Activated naive CD8-positive, alpha-beta T cell (primary cell): ENCODE measurements at regions not wholly inside any gene's neighbourhood (a gene's known extent, or its start where the extent isn't known, plus 50 kb on each side); places are given as distances from the start of the nearest gene placed in this dataset.

ENCODE experiments used
- H3K27ac Mint-ChIP-seq: one replicate; pipeline ENCODE4 v1.8.0; 2021; ENCODE audit warnings: mixed read lengths
- H3K27me3 Mint-ChIP-seq: one replicate; pipeline ENCODE4 v1.8.0; 2021; ENCODE audit warnings: mixed read lengths
- H3K36me3 Mint-ChIP-seq: one replicate; pipeline ENCODE4 v1.8.0; 2021; ENCODE audit warnings: mixed read lengths
- H3K4me1 Mint-ChIP-seq: one replicate; pipeline ENCODE4 v1.8.0; 2021; ENCODE audit warnings: low read depth, mixed read lengths
- H3K4me3 Mint-ChIP-seq: one replicate; pipeline ENCODE4 v1.8.0; 2021; ENCODE audit warnings: mild to moderate bottlenecking, mixed read lengths
- H3K9me3 Mint-ChIP-seq: one replicate; pipeline ENCODE4 v1.8.0; 2021; ENCODE audit warnings: low read depth, mixed read lengths

- H3K9me3 Mint-ChIP-seq = no peaks in the 10 kb centered on the region
- H3K4me3 Mint-ChIP-seq = no peak overlapping the region
- no peaks in the 10 kb centered on the region for H3K36me3 Mint-ChIP-seq
- H3K27me3 Mint-ChIP-seq = no peaks in the 10 kb centered on the region
- no peak overlapping the region for H3K27ac Mint-ChIP-seq
- peaks cover 5% of the 10 kb centered on the region for H3K4me1 Mint-ChIP-seq
Measured at GRCh38 chr7:18201350-18201749, 173.7 kb upstream of the PRPS1L1 start.

- Mint-ChIP-seq H3K9me3 (no peaks in the 10 kb centered on the region), H3K27me3 (no peaks in the 10 kb centered on the region), H3K4me1 (peaks cover 5% of the 10 kb centered on the region), H3K4me3 (no peak overlapping the region), H3K27ac (no peak overlapping the region), H3K36me3 (no peaks in the 10 kb centered on the region)
Measured at GRCh38 chr7:18202315-18203045, 174.8 kb upstream of the PRPS1L1 start.

DNA sequence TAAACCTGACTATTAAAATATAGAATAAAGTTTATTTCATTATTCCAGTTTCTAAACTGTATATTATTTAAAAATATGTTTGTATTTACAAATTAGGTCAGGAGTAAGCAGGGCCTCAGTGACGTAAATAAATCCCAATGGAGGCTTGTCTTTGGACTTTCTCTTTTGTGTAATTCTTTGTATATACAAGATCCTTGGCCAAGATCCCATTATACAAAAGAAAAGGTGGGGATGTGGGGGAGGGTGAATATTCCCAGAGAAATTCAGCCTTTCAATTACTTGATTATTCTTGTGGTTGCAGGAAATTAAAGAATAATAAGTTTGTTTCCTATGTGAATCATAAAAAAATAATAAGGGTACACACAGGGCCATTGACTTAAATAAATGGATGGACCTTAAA is 178.7 kb upstream of the PRPS1L1 start:
- Mint-ChIP-seq H3K27ac (no peak overlapping the region), H3K4me3 (no peak overlapping the region), H3K4me1 (peaks cover 5% of the 10 kb centered on the region), H3K27me3 (no peaks in the 10 kb centered on the region), H3K36me3 (no peaks in the 10 kb centered on the region), H3K9me3 (no peaks in the 10 kb centered on the region)

DNA sequence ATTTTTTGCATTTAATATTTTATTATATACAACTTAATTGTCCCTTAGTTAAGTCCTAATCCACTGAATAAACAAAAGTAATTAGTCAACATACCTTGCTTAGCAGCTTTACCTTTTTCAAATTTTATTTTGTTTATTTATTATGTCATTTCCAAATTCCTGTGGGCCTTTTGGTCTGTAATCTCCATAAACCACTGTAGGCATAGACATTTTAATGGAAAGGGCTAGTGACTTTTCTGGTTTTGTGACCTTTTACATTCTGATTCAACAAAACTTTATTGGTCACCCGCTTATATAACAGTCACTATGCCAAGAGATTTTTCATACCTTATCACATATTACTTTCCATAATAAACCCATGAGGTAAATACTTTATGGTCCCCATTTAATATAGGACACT is 181.3 kb upstream of the PRPS1L1 start:
- H3K36me3 Mint-ChIP-seq = no peaks in the 10 kb centered on the region
- H3K4me1 Mint-ChIP-seq = no peaks in the 10 kb centered on the region
- H3K9me3 Mint-ChIP-seq = no peaks in the 10 kb centered on the region
- H3K27ac Mint-ChIP-seq = no peak overlapping the region
- no peak overlapping the region for H3K4me3 Mint-ChIP-seq
- H3K27me3 Mint-ChIP-seq = no peaks in the 10 kb centered on the region

DNA sequence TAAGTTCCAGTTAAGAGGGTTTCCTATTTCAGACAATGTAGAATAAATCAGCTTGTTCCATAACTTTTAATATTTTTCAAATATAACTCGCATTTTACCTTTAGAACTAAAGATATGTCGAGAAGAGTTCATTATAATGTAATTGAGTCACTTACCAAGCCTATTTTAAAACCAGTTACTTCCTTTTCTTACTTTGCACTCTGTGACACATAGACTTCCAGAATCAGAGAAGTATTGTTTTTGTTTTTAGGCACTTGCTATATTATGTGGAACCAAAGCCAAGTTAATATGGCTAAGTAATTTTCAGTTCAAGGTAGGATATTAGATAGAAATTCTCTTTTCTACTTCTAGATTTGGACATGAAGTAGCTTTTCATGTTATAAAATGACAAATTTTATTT is 182.7 kb upstream of the PRPS1L1 start:
- Mint-ChIP-seq H3K27ac (no peak overlapping the region), H3K4me3 (no peak overlapping the region), H3K27me3 (no peaks in the 10 kb centered on the region)

GRCh38 chr7:18210788-18211187 is 183.1 kb upstream of the PRPS1L1 start:
- Mint-ChIP-seq H3K36me3 (no peaks in the 10 kb centered on the region), H3K9me3 (no peaks in the 10 kb centered on the region), H3K27me3 (no peaks in the 10 kb centered on the region), H3K4me3 (no peak overlapping the region), H3K27ac (no peak overlapping the region), H3K4me1 (no peaks in the 10 kb centered on the region)

More for the DNA sequence above, 182.7 kb upstream of the PRPS1L1 start:
- Mint-ChIP-seq H3K36me3 (no peaks in the 10 kb centered on the region), H3K9me3 (no peaks in the 10 kb centered on the region), H3K4me1 (no peaks in the 10 kb centered on the region)

DNA sequence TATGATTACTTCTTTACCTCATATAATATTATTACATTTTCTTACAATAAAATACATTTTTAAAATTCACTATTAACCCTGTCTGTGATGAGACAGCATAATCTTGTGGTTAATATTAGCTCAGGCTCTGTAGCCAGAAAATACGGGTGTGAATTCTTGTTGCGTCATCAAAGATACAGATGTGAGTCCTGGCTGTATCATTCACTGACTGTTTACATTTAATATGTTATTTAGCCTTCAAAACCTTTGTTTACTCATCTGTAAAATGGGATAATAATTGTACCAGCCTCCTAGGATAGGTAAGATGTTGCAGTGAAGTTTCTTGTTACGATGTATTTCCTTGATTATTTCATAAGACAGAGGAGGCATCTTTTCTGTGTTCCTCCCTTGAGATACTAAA is 184.7 kb upstream of the PRPS1L1 start:
- H3K4me1 Mint-ChIP-seq = no peaks in the 10 kb centered on the region
- no peak overlapping the region for H3K4me3 Mint-ChIP-seq
- no peaks in the 10 kb centered on the region for H3K27me3 Mint-ChIP-seq
- H3K27ac Mint-ChIP-seq = no peak overlapping the region
- no peaks in the 10 kb centered on the region for H3K36me3 Mint-ChIP-seq
- no peaks in the 10 kb centered on the region for H3K9me3 Mint-ChIP-seq

DNA sequence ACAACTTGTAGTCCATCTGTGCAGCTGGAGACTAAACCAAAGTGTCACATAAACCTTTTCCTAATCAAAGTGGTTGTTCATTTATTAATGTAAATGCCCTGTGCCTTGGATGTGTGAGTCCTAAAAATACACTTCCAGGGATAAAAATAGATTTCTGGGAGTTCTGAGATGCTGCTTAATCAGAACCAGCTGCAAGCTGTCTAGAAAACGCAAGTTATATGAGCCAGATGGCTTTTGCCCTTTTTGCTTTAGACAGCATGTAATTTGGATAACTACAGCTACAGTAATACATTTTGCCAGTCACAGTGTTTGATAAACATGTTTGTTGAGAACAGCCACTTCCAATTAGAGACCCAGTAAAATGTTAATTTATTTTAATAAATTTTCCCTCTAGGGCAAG is 185.1 kb upstream of the PRPS1L1 start:
- H3K27ac Mint-ChIP-seq = no peak overlapping the region
- no peaks in the 10 kb centered on the region for H3K4me1 Mint-ChIP-seq
- H3K9me3 Mint-ChIP-seq = no peaks in the 10 kb centered on the region
- H3K36me3 Mint-ChIP-seq = no peaks in the 10 kb centered on the region
- H3K4me3 Mint-ChIP-seq = no peak overlapping the region
- H3K27me3 Mint-ChIP-seq = no peaks in the 10 kb centered on the region

- Mint-ChIP-seq H3K27ac (no peak overlapping the region), H3K9me3 (no peaks in the 10 kb centered on the region), H3K27me3 (no peaks in the 10 kb centered on the region), H3K36me3 (no peaks in the 10 kb centered on the region), H3K4me3 (no peak overlapping the region), H3K4me1 (no peaks in the 10 kb centered on the region)
Measured at GRCh38 chr7:18213652-18214051, 186.0 kb upstream of the PRPS1L1 start.

GRCh38 chr7:18216270-18216669 is 188.6 kb upstream of the PRPS1L1 start:
- Mint-ChIP-seq H3K4me1 (no peaks in the 10 kb centered on the region), H3K9me3 (no peaks in the 10 kb centered on the region), H3K27me3 (no peaks in the 10 kb centered on the region), H3K36me3 (no peaks in the 10 kb centered on the region), H3K27ac (no peak overlapping the region), H3K4me3 (no peak overlapping the region)

DNA sequence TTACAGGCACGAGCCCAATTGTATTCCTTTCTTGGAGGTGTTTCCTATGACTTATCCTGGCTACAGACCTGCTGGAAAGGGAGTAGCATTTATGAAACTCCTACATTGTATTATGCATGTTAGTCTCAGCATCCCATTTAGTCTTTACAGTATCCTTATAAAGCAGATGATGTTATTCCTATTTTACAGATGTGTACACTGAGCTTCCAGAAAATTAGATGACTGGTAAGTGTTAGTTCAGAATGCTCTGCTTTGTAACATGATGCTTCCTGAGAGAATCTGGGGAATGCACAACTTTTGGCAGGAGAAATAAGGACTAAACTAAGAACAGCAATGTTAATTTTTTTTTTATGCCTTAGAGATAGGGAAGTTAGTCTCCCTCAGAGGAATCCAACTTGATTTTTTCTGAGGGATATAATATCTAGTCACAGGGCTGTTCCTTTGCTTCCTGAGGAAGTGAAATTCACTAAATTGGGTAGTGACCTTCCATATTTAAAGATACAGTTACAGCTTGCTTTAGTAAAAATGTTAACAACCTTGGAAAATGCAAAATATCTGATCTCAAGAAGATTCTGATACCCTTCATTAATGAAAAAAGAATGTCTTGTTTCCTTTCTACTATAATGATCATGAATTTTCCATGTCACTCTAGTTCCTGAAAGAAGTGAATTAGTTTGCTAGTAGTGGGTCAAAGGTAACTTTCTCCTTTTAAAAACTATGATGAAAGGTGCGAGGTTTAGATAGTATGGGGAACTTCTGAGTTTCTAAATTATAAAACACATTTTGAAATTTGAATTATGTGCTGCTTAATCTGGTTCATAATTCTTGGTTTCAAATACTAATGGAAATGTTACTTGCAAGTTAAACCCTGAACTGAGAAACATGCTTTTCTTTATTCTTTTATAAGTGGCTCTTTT is 194.0 kb upstream of the PRPS1L1 start:
- H3K4me3 Mint-ChIP-seq = no peak overlapping the region
- H3K9me3 Mint-ChIP-seq = no peaks in the 10 kb centered on the region
- H3K27me3 Mint-ChIP-seq = peaks cover 2% of the 10 kb centered on the region
- no peak overlapping the region for H3K27ac Mint-ChIP-seq
- no peaks in the 10 kb centered on the region for H3K36me3 Mint-ChIP-seq
- H3K4me1 Mint-ChIP-seq = no peaks in the 10 kb centered on the region

DNA sequence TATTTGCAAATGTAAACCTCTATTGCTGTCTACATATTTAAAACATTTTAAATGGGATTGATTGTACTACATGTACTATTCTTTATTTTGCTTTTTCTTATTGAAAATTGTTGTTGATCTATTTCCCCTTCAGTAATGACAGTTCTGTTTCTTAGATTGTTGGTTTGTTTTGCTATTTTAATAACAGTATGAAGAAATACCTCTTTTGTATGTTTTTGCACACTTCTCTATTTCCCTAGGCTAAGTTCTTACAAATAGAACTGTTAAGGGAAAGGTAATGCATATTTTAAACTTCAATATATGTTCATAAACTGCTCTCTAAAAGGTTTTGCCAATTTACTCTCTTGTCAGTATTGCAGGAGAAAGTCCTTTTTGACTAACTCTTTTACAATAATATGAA is 195.0 kb upstream of the PRPS1L1 start:
- H3K27ac Mint-ChIP-seq = no peak overlapping the region
- H3K4me1 Mint-ChIP-seq = no peaks in the 10 kb centered on the region
- peaks cover 2% of the 10 kb centered on the region for H3K27me3 Mint-ChIP-seq
- no peaks in the 10 kb centered on the region for H3K36me3 Mint-ChIP-seq
- no peaks in the 10 kb centered on the region for H3K9me3 Mint-ChIP-seq
- no peak overlapping the region for H3K4me3 Mint-ChIP-seq

GRCh38 chr7:18224138-18224537 is 196.5 kb upstream of the PRPS1L1 start:
- no peaks in the 10 kb centered on the region for H3K9me3 Mint-ChIP-seq
- H3K4me1 Mint-ChIP-seq = no peaks in the 10 kb centered on the region
- peaks cover 2% of the 10 kb centered on the region for H3K27me3 Mint-ChIP-seq
- H3K27ac Mint-ChIP-seq = no peak overlapping the region
- H3K4me3 Mint-ChIP-seq = no peak overlapping the region
- no peaks in the 10 kb centered on the region for H3K36me3 Mint-ChIP-seq

GRCh38 chr7:18225067-18225466 is 197.4 kb upstream of the PRPS1L1 start:
- no peaks in the 10 kb centered on the region for H3K36me3 Mint-ChIP-seq
- H3K4me3 Mint-ChIP-seq = no peak overlapping the region
- H3K9me3 Mint-ChIP-seq = no peaks in the 10 kb centered on the region
- H3K27ac Mint-ChIP-seq = no peak overlapping the region
- H3K4me1 Mint-ChIP-seq = no peaks in the 10 kb centered on the region
- peaks cover 2% of the 10 kb centered on the region for H3K27me3 Mint-ChIP-seq

GRCh38 chr7:18226598-18226997 is 199.0 kb upstream of the PRPS1L1 start:
- no peak overlapping the region for H3K27ac Mint-ChIP-seq
- no peak overlapping the region for H3K4me3 Mint-ChIP-seq
- peaks cover 2% of the 10 kb centered on the region for H3K27me3 Mint-ChIP-seq
- no peaks in the 10 kb centered on the region for H3K9me3 Mint-ChIP-seq
- no peaks in the 10 kb centered on the region for H3K4me1 Mint-ChIP-seq
- H3K36me3 Mint-ChIP-seq = no peaks in the 10 kb centered on the region
